ENCODE measurements at regions not wholly inside any gene's neighbourhood (a gene's known extent, or its start where the extent isn't known, plus 50 kb on each side); places are given as distances from the start of the nearest gene placed in this dataset.
A peak's percentile ranks its signal among the peaks of the same experiment; 100 is the strongest.

DNA sequence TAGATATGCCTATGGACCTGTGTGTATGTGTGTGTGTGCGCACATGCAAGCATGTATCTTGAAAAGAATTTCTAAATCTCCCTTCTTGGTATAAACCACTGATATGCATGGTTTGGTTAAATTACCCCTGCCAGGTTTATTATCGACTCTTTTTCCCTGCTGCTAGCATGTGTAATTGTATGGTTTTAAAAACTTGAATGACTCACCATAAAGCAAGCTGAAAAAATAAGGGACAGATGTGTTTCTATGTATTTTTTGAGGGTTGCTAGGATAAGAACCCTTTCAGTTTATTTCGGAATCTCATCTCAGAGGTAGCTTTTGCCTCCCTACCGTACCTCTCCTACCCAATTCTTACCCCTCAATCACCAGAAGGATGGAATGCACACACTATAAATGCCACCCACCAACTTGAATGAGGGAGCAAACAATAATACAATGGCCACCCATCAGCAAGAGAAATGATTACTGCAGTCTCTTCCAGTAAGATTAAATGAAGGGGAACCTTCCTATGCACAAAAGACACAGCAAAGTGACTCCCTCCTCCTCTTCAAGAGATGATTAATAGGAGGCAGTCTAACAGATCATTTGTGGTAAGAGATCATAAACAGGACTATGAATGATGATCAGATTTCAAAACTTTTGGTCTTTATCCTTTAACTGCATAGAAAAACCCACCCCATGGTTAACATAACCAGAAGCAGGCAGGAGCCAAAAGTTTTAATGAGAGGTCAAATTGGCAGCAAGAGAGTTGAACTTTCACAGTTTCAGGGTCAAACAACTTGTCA lies 357.2 kb downstream of the SATB2 start:
- TF ChIP-seq EZH2phosphoT487 (IDR thresholded peaks at IDR 0.05; ENCODE audit: borderline replicate concordance, low read length) = no peak
- TF ChIP-seq, protein P1, sequence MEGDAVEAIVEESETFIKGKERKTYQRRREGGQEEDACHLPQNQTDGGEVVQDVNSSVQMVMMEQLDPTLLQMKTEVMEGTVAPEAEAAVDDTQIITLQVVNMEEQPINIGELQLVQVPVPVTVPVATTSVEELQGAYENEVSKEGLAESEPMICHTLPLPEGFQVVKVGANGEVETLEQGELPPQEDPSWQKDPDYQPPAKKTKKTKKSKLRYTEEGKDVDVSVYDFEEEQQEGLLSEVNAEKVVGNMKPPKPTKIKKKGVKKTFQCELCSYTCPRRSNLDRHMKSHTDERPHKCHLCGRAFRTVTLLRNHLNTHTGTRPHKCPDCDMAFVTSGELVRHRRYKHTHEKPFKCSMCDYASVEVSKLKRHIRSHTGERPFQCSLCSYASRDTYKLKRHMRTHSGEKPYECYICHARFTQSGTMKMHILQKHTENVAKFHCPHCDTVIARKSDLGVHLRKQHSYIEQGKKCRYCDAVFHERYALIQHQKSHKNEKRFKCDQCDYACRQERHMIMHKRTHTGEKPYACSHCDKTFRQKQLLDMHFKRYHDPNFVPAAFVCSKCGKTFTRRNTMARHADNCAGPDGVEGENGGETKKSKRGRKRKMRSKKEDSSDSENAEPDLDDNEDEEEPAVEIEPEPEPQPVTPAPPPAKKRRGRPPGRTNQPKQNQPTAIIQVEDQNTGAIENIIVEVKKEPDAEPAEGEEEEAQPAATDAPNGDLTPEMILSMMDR (conservative IDR thresholded peaks at IDR 0.05; ENCODE audit: low read depth, low read length) = no peak
- TF ChIP-seq EZH2 (IDR thresholded peaks at IDR 0.05; ENCODE audit: low read length, unreplicated experiment) = no peak
- no peak overlapping the region for H3K9ac ChIP-seq (ENCODE audit: low read length)
- BruUV-seq (replicated peaks) = no TSS peak

DNA sequence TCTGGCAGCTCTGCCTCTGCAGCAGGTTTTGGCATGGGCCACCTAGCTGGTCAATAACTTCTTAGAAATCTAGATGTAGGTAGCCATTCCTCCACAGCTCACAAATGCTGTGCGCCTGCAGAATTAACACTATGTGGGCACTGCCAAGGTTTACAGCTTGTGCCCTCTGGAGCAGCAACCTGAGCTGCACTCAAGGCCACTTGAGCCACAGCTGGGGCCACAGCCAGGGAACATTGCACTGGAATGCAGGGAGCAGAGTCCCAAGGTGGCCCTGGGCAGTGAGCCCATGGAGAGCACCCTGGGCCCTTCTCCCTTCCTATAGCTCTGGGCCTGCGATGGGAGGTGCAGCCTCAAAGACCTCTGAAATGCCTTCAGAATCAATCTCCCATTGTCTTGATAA lies 365.3 kb downstream of the SATB2 start:
- H3F3A ChIP-seq (ENCODE audit: low read length, unreplicated experiment) = no peaks in the 10 kb centered on the region
- ChIA-PET POLR2A (ENCODE audit: unreplicated experiment) (no interaction called here), CTCF (no interaction called here)
- H3K9me2 ChIP-seq (replicated peaks; ENCODE audit: low read length) = no peaks in the 10 kb centered on the region
- no peak for ATAC-seq
- no peak overlapping the region for H3K9ac ChIP-seq (ENCODE audit: low read length)
- no peaks in the 10 kb centered on the region for H3K9me3 ChIP-seq (ENCODE audit: low read length)
- no peak overlapping the region for H3K4me2 ChIP-seq (ENCODE audit: low read length)
- no peaks in the 10 kb centered on the region for H3K79me2 ChIP-seq (ENCODE audit: low read length)
- no peak for DNase-seq
- no peaks in the 10 kb centered on the region for H4K20me1 ChIP-seq (ENCODE audit: low read length)
- no TSS peak for BruUV-seq (replicated peaks)
- TF ChIP-seq, protein P1 (conservative IDR thresholded peaks at IDR 0.05; ENCODE audit: low read depth, low read length) = no peak
- TF ChIP-seq EZH2 (IDR thresholded peaks at IDR 0.05; ENCODE audit: low read length, unreplicated experiment) (no peak), EZH2phosphoT487 (IDR thresholded peaks at IDR 0.05; ENCODE audit: borderline replicate concordance, low read length) (no peak)
- no peaks in the 10 kb centered on the region for H3K4me1 ChIP-seq (ENCODE audit: insufficient read depth, low read length)
- H3K27me3 ChIP-seq (ENCODE audit: low read length) = no peaks in the 10 kb centered on the region
- H3K27ac ChIP-seq (ENCODE audit: low read length) = no peak overlapping the region
- H3K4me3 ChIP-seq (ENCODE audit: low read length) = no peak overlapping the region
- intact Hi-C loops (cut with micrococcal nuclease) = no loop called here
- no peaks in the 10 kb centered on the region for H3K36me3 ChIP-seq (ENCODE audit: low read depth, low read length)
- no peak overlapping the region for H2AFZ ChIP-seq (ENCODE audit: low read length)

More for the DNA sequence above, 357.2 kb downstream of the SATB2 start:
- Histone ChIP-seq H3K9me2 (replicated peaks; ENCODE audit: low read length) (no peaks in the 10 kb centered on the region), H4K20me1 (ENCODE audit: low read length) (no peaks in the 10 kb centered on the region), H3F3A (ENCODE audit: low read length, unreplicated experiment) (no peaks in the 10 kb centered on the region), H3K4me2 (ENCODE audit: low read length) (no peak overlapping the region), H3K4me1 (ENCODE audit: insufficient read depth, low read length) (no peaks in the 10 kb centered on the region), H2AFZ (ENCODE audit: low read length) (no peak overlapping the region), H3K4me3 (ENCODE audit: low read length) (no peak overlapping the region), H3K36me3 (ENCODE audit: low read depth, low read length) (no peaks in the 10 kb centered on the region), H3K27ac (ENCODE audit: low read length) (no peak overlapping the region), H3K79me2 (ENCODE audit: low read length) (no peaks in the 10 kb centered on the region), H3K9me3 (ENCODE audit: low read length) (no peaks in the 10 kb centered on the region), H3K27me3 (ENCODE audit: low read length) (0 out of 2 replicates have a peak, but pooled peaks cover 6% of the 10 kb centered on the region)
- CTCF ChIA-PET = no interaction called here
- ATAC-seq (no peak), DNase-seq (no peak)
- intact Hi-C loops (cut with micrococcal nuclease) = no loop called here
- POLR2A ChIA-PET (ENCODE audit: unreplicated experiment) = no interaction called here

DNA sequence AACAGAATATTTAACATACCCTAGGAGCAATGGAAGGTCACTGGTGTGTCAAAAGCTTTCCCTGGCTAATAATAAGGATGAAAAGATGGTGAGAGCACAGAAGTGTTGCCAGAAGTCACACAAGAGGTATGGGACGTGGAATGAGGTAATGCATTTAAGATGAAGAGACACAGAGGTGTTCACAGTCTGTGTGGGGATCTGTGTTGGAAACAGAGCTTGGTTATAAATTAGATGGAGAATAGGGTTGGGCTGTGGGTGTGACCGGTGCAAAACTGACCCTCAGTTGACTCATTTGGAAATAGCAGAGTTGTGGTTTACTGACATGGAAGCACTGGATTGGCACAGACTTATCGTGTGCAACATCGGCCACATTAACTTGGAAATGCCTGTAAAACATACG lies 372.5 kb downstream of the SATB2 start:
- CTCF ChIA-PET = no interaction called here
- Histone ChIP-seq H3K79me2 (ENCODE audit: low read length) (no peaks in the 10 kb centered on the region), H3K4me1 (ENCODE audit: insufficient read depth, low read length) (no peaks in the 10 kb centered on the region), H4K20me1 (ENCODE audit: low read length) (no peaks in the 10 kb centered on the region), H3K36me3 (ENCODE audit: low read depth, low read length) (no peaks in the 10 kb centered on the region), H3K9ac (ENCODE audit: low read length) (no peak overlapping the region), H3K9me2 (replicated peaks; ENCODE audit: low read length) (no peaks in the 10 kb centered on the region), H3K9me3 (ENCODE audit: low read length) (no peaks in the 10 kb centered on the region), H2AFZ (ENCODE audit: low read length) (no peak overlapping the region), H3K4me3 (ENCODE audit: low read length) (no peak overlapping the region), H3K4me2 (ENCODE audit: low read length) (0 out of 2 replicates have a peak overlapping the region, but pooled peaks have one; percentile 27), H3F3A (ENCODE audit: low read length, unreplicated experiment) (no peaks in the 10 kb centered on the region), H3K27me3 (ENCODE audit: low read length) (no peaks in the 10 kb centered on the region), H3K27ac (ENCODE audit: low read length) (no peak overlapping the region)
- intact Hi-C loops (cut with micrococcal nuclease) = no loop called here
- no TSS peak for BruUV-seq (replicated peaks)
- ATAC-seq = no peak
- TF ChIP-seq EZH2 (IDR thresholded peaks at IDR 0.05; ENCODE audit: low read length, unreplicated experiment) (no peak), EZH2phosphoT487 (IDR thresholded peaks at IDR 0.05; ENCODE audit: borderline replicate concordance, low read length) (no peak)
- TF ChIP-seq, protein P1 (conservative IDR thresholded peaks at IDR 0.05; ENCODE audit: low read depth, low read length) = no peak
- POLR2A ChIA-PET (ENCODE audit: unreplicated experiment) = no interaction called here
- DNase-seq = peak; percentile 54

Data from PC-3 (cell line).